ENCODE measurements at regions not wholly inside any gene's neighbourhood (a gene's known extent, or its start where the extent isn't known, plus 50 kb on each side); places are given as distances from the start of the nearest gene placed in this dataset.

DNA sequence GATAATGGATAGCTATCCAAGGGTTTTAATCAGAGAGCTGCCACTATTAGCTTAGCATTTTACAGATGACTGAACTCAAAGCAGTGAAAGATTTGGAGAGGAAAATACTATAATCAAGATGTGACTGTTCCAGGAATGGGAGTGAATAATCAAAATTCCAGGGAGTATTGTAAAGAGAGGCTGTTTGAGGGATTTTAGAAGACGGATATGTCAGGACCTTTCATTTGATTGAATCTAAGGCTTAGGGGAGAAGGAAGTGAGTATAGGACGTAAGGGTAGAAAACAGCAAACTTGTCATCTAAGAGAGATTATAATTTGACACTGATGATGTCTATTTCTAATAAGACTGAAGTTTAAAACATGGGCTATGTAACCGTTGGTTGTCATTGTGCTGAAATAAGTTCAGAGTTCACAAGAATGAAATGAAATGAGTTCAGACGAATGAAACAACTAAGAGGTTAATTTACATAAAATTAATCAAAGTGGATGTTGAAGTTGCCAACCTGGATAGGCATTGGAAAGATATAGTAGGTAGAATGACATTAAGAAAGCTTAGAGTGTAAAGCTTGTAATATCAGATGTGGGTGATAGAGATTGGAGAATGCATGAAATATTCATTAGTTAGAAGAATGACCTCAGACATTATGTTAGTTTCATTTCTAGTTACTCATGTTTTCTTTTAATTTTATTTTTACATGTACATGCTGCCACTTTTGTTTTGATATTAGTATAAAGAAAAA lies 842.8 kb downstream of the SI start:
- DNase-seq: no peak
- no peaks in the 10 kb centered on the region for H3K27me3 ChIP-seq
- H3K4me1 ChIP-seq: no peaks in the 10 kb centered on the region
- H3K36me3 ChIP-seq: no peaks in the 10 kb centered on the region
- no peaks in the 10 kb centered on the region for H3K9me3 ChIP-seq
- intact Hi-C loops (cut with DNase I): no loop called here
- H3K4me3 ChIP-seq (replicated peaks in 1 of 3): no peak overlapping the region
- WGBS, 2 donors: 71 to 73% methylated on average over 4 of the region's 4 CpGs
- H3K27ac ChIP-seq: no peak overlapping the region
- TF ChIP-seq POLR2A (IDR thresholded peaks at IDR 0.05) (no peak), CTCF (IDR thresholded peaks at IDR 0.05) (no peak)

- H3K36me3 ChIP-seq: no peaks in the 10 kb centered on the region
- no peak overlapping the region for H3K4me3 ChIP-seq (replicated peaks in 1 of 3)
- no peaks in the 10 kb centered on the region for H3K27me3 ChIP-seq
- TF ChIP-seq CTCF (IDR thresholded peaks at IDR 0.05) (no peak), POLR2A (IDR thresholded peaks at IDR 0.05) (no peak)
- no peaks in the 10 kb centered on the region for H3K9me3 ChIP-seq
- no peak for DNase-seq
- intact Hi-C loops (cut with DNase I): no loop called here
- no peaks in the 10 kb centered on the region for H3K4me1 ChIP-seq
- H3K27ac ChIP-seq: no peak overlapping the region
- 76 to 85% methylated on average over 2 of the region's 2 CpGs for WGBS, 2 donors
Observed at GRCh38 chr3:164233951-164234350, 844.3 kb downstream of the SI start.

GRCh38 chr3:164231718-164232117 lies 846.6 kb downstream of the SI start:
- TF ChIP-seq POLR2A (IDR thresholded peaks at IDR 0.05) (no peak), CTCF (IDR thresholded peaks at IDR 0.05) (no peak)
- Histone ChIP-seq H3K4me1 (no peaks in the 10 kb centered on the region), H3K27ac (no peak overlapping the region), H3K4me3 (replicated peaks in 1 of 3) (no peak overlapping the region), H3K9me3 (no peaks in the 10 kb centered on the region), H3K36me3 (no peaks in the 10 kb centered on the region), H3K27me3 (no peaks in the 10 kb centered on the region)
- WGBS, 2 donors: 94 to 95% methylated on average over 1 of the region's 1 CpG
- intact Hi-C loops (cut with DNase I): no loop called here
- no peak for DNase-seq

GRCh38 chr3:164230385-164231094 lies 847.8 kb downstream of the SI start:
- Histone ChIP-seq H3K27ac (no peak overlapping the region), H3K36me3 (no peaks in the 10 kb centered on the region), H3K4me1 (no peaks in the 10 kb centered on the region), H3K27me3 (no peaks in the 10 kb centered on the region), H3K4me3 (replicated peaks in 1 of 3) (no peak overlapping the region), H3K9me3 (no peaks in the 10 kb centered on the region)
- DNase-seq: no peak
- 74 to 90% methylated on average over 3 of the region's 3 CpGs for WGBS, 2 donors
- TF ChIP-seq CTCF (IDR thresholded peaks at IDR 0.05) (no peak), POLR2A (IDR thresholded peaks at IDR 0.05) (no peak)
- intact Hi-C loops (cut with DNase I): no loop called here

- Histone ChIP-seq H3K27me3 (no peaks in the 10 kb centered on the region), H3K27ac (no peak overlapping the region), H3K4me1 (no peaks in the 10 kb centered on the region), H3K4me3 (replicated peaks in 1 of 3) (no peak overlapping the region), H3K36me3 (no peaks in the 10 kb centered on the region), H3K9me3 (no peaks in the 10 kb centered on the region)
- intact Hi-C loops (cut with DNase I): no loop called here
- 0 to 30% methylated on average over 1 of the region's 1 CpG for WGBS, 2 donors
- DNase-seq: no peak
- no peak for TF ChIP-seq POLR2A (IDR thresholded peaks at IDR 0.05)
Observed at GRCh38 chr3:164224126-164224525, 854.2 kb downstream of the SI start.
